HG03159 (cell line): ENCODE measurements at regions not wholly inside any gene's neighbourhood (a gene's known extent, or its start where the extent isn't known, plus 50 kb on each side); places are given as distances from the start of the nearest gene placed in this dataset.
"Not testable (repeated sequence)": the region's sequence is repeated elsewhere in the genome, so short reads cannot be mapped to it uniquely, and the experiment has no call there.

Source experiments
- ATAC-seq: cut with Tn5 transposase; IDR thresholded peaks from one replicate; pipeline ENCODE4 v1.9.1; 2021; ENCODE audit warnings: mild to moderate bottlenecking, moderate library complexity; ENCODE audit not compliant: unreplicated experiment

DNA sequence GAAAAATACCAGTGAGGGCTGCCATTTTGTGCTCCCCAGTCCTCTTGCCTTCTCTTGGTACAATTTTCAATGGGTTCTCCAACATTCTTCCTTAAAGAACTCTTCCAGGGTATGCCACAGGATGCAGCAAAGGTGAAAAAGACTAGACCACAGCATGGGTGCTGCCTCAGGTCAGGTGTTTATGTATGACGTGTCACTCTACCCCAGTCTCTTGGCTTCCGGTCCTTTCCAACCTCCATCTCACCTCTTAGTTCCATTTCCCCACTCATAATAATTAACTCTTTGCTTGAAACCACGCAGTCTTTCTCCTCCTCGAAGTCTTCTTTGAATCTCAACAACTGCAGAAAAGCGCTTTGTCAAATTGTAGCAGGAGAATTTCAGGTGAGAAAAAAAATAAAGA is 104.7 kb upstream of the TBC1D5 start:
- no peak for ATAC-seq

DNA sequence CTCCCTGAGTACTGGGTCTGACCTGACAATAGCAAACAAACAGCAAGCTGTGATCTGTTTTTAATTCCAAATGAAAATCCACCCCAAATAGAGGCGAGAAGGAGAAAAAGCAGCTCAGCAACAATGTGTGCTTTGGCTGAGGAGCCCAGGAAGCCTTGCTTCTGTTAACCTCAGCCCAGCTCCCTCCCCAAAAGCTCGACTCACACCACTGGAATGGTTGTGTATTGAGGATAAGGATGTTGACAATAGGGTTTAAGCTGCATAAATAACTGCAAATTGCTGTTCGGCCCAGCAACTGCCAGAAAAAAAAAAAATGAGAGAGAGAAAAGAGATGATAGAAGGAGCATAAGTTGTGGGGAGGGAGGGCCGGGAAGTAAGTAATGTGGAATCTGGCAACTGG is 104.0 kb upstream of the TBC1D5 start:
- no peak for ATAC-seq

DNA sequence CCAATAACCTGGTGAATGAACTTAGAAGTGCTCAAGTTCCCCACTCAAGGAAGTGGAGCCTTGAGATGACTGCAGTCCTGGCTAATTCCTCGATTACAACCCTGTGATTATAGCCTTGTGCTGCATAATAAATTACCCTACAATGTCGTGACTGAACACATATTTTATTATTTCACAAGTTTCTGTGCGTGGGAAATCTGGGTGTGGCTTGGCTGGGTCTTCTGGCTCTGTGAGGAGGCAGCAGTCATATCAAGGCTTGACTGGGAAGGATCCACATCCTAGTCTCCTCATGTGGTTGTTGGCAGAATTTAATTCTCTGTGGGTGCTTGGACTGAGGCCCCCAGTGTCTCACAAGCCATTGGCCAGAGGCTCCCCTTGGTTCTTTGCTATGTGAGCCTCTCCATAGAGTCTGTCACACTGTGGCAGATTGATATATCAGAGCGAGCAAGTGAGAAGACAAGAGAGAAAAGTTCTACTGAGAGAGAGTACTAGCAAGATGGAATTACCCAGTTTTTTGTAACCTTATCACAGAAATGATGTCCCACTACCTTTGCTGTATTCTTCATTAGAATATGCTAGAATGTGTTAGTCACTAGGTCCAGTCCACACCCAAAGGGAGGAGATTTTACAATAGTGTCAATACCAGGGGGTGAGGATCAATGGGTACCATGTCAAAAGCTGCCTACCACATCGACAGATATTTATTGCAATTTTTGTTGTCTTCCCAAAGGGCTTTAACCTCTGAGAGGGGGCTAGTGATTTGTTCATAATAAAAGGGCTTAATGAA is 102.8 kb upstream of the TBC1D5 start:
- ATAC-seq, result no peak

DNA sequence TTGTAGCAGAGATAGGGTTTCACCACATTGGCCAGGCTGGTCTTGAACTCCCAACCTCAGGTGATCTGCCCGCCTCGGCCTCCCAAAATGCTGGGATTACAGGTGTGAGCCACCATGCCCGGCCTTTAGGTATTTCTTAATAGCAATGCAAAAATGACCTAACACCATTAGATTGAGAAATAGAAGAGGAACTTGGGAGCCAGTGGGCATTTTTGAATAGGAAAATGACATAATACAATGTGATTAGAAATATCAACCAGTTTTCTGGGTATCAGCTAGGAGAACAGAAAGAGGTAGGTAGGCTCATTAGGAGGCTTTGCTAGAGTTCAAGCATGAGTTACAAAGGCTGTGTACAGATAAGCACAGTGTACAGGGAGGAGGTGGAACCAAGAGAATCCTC is 101.8 kb upstream of the TBC1D5 start:
- ATAC-seq, result no peak

DNA sequence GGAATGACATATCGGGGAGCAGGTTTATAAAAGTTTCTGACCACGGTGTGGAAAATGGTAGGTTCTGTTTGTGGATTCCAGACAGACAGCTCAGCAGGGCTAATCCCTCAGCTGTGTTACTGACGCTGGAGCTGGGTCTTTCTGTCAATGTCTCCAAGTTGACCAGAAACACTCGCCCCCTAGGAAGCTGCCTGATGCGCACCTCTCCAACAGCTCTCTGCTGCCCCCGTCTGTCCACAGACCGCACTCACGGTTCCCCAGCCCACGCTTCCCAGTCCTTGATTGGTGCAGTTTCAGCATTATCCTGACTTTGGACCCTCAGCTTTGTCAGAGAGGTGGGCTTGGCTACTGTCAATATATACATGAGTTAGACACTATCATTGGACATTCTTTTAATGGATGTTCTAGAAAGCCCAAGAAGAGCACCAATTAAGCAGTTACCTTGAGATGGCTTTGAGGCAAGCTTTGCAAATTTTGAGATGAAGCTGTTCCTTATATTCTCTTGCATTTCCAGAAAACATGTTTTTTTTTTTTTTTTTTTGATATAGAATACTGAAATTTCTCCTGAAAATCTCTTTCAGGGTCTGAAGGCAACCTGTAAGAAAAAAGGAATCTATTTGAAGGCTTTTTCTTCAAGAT is 98.9 kb upstream of the TBC1D5 start:
- peak; percentile 96 for ATAC-seq

DNA sequence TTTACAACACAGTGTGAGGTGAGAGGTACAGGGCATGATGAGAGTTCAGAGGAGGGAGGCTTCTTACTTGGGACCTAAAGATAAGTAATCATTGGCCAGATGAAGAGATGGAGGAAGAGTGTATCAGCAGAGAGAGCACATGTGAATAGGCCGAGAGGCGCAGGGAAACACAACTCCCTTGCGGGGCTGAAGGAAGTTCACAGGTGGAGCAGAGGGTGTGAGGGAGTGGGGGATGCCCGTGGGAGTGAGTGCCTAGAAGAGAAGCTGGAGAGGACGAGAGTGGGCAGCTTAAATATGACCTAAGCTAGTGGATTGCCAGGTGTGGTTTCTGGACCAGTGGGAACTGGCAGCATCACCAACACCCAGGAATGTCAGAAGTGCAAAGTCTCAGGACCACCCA is 98.2 kb upstream of the TBC1D5 start:
- peak; percentile 5 for ATAC-seq

DNA sequence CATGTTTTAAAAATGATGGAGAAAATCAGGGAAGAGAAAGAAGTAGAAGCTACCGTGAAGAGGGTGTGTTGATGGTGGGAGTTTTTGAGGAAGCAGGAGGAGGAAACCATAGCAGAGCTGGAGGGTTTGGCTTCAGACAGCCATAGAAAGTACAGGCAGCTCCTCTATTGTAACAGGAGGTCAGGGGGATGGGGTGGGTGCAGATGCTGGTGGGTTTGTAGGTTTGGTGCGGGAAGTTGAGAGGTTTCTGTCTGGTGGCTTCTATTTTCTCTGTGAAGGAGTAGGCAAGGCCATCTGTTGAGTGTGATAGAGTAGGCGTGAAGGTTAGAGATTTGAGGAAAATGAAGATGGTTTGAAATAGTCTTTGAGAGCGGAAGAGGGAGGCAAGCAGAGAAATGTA is 97.7 kb upstream of the TBC1D5 start:
- no peak for ATAC-seq

DNA sequence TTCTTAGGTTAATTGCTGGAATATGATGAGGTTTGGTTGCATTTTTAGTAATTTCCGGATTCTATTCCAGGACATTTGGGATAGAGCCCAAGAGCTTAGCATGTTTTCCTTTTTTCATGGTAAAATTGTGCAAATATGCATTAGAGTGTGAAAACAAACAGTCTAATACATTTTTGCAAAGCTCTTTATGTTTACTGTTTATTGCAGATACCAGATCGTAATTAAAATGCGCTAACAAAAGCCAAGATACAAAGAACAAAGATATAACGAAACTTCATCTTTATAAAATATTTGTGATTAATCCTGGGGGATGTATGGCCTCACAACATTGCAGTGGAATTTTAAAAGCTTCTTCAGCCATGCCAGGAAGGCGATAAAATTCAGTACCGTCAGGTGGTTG is 94.5 kb upstream of the TBC1D5 start:
- no peak for ATAC-seq

DNA sequence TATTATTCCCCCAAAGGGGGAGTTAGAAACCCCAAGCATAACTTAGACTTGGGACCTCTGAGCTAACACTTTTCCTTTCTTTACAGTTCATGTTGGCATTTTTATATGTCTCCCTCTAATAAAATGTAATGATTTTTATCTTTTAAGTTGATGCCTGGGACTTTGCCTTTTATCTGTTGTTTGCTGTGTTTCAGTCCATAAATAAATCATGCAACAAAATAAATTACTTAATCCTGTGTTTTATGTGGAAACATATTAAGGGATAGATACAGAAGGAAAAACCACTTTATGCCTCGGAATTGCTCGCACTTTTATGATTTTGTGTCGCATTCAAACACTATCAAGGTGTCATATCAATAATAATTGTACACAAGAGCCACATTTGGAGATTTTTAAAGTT is 93.7 kb upstream of the TBC1D5 start:
- no peak for ATAC-seq

DNA sequence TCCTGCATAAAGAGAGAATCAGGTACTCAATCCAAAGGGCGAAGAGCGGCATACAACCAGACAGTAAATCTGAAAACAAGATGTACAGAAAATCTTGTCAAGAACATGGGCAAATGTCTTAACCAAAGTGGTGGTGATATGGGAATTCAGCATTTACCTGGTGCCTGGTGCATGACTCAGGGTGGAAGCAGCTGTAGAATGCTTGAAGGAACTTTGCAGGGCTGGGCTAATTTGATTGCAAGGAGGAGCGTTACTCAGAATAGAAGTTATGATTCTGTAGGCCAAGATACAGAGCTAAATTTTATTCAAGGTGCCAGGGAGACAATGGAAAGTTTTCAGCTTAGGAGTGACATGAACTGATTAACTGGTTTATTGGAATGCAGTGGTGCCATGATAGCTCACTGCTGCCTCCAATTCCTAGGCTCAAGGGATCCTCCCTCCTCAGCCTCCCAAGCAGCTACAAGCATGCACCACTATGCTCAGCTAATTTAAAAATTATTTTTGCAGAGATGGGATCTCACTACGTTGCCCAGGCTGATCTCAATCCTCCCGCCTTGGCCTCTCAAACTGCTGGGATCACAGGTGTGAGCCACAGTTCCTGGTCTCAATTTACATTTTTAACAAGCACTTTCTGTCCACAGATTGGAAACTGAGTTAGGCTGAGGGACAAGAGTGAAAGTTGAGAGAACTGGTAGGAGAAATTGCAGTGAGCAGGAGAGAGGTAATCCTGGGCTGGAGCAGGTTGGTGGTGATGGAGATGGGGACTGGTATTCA is 91.5 kb upstream of the TBC1D5 start:
- no peak for ATAC-seq

DNA sequence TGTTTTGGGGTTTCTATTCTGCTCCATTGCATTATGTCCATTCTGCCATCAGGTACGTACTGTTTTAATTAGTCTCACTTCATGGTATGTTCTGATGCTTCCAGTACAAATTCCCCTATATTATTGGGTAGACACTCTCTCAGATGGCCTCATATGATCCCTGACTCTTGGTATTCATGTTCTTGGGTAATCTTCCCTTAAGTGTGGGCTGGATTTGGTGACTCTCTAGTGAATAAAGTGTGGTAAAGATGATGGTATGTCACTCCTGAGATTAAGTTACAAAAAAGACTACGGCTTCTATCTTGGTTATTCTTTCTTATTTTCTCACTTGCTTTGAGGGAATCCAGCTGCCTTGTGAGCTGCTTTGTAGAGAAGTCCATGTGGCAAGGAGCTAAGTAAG is 89.6 kb upstream of the TBC1D5 start:
- no peak for ATAC-seq

DNA sequence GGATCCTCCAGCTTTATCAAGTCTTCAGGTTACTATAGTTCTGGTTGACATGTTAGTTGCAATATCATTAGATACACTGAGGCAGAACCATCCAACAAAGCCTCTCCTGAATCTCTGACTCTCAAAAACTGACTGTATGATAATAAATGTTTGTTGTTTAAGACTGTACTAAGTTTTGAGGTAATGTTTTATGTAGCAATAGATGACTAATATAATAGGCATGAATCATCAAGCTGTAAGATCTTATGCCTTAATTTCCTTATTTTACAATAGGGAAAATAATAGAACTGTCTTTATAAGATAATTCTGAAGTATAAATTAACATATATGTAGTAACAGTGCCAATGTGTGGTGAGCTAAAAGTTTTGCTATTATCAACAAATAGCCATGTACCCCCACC is 88.9 kb upstream of the TBC1D5 start:
- no peak for ATAC-seq

DNA sequence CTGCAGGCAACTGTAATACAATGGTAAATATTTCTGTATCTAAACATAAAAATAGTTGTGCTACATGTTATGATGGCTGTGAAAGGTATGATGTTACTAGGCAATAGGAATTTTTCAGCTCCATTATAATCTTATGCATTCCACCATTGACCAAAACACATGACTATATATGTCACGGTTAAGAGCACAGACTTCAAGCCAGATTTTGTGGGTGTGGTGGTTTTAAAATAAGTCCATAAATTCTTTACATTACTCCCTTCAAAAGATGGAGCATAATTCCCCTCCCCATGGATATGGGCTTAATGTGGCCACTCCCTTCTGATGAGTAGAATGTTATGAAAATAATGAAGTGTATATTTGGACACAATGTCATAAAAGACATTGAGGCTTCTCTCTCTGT is 88.4 kb upstream of the TBC1D5 start:
- no peak for ATAC-seq

DNA sequence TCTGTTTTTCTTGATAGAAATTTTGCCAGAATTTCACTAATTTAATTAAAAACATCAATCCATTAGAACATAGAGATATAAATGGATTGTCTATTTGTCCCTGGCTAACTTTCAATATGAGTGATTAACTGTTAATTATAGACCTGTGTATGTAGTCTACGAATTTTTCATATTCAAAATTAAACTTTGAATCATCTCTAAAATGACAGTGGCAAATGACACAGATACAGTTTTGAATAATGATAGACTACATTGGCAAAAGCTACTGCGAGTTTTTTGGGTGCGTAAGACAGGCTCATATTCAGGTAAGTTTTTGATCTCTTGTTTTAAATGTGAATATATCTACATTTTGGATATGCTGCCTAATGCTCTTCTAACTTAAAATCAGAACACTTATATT is 86.0 kb upstream of the TBC1D5 start:
- ATAC-seq, result no peak

DNA sequence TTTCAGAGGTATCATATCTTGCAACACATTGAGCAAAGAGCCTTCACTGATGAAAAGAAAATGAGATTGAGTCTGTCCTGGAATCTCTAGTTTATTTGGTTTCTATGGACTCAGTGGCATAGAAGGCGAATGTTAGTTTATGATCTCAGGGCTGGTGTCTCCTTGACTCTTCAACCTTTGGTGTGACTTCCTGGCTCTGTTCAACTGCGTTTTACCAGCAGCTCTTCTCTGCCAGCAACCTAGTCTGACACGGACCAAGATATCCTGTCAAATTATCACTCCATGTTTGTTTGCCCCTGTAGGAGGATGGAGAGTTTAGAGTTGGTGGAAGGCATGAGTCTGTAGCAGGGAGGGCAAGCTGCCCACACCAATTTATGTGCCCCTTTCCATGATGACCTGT is 82.9 kb upstream of the TBC1D5 start:
- no peak for ATAC-seq

DNA sequence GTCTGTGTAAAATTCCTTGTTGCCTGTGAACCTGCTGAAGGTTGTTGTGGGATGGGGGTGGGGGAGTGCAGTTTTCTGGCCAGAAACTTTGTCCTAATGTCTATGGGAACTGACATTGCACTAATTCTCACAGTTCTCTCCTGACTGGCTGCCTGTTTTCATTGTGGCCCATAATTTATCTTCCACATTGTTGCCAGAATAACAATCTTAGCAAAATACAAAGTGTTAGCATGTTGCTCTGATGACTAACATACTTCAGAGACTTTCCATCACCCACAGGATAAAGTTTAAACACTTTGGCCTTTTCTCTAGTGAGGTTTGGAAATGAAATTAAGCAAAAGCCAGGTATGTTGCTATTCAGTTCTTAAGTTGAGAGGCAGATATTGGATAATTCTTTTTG is 81.4 kb upstream of the TBC1D5 start:
- no peak for ATAC-seq

DNA sequence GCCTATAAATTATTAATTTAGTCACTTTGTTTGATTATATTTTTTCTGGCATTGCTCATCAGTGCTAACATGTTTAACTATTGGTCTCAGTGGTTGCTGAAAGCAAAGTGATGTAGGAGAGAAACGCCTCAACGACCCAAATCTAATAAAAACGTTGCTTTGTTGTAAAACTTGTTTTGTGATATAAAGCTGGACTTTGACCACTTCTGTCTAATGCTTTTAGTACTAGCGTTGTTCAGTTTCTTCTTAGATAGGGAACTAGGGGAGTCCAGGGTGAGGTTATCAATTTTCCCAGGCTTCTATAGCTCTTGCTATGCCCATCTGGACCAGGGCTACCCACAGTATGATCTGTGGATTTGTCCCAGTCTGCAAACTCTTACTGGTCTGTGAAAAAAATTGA is 80.6 kb upstream of the TBC1D5 start:
- no peak for ATAC-seq

DNA sequence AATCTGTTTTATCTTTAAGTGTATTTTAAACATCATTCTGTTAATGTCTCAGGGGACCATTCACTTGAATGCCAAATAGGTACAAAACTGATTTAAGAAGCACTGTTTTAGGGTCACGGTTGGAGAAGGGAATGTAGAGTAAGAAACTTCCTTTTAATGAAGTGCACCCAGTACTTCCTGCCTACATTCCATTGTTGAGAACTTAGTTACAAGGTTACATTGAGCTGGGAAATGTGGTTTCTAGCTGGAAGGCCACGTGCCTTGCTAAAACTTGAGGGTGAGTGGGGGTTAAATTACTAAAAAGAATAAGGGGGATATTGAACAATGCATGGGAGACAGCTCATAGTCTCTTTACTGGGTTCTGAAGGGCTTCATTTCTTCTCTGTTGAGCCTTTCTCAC is 78.3 kb upstream of the TBC1D5 start:
- no peak for ATAC-seq

DNA sequence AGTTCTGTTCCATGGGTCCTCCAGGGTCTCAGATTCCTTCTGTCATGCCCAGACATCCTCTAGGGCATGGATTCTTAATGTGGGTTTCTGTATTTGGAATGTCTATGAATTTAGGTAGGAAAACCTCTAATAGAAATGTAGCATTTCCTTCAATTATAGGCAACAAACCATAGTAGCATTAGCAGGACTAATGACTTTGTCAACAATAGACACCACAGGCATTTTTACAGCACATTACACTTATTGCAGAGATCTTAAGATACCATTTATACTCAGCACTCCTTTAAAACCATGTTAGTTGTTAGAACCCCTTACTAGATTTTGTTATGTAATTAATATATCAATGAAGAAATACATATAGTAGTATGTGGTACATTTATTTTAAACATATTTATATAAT is 77.8 kb upstream of the TBC1D5 start:
- ATAC-seq, result no peak

DNA sequence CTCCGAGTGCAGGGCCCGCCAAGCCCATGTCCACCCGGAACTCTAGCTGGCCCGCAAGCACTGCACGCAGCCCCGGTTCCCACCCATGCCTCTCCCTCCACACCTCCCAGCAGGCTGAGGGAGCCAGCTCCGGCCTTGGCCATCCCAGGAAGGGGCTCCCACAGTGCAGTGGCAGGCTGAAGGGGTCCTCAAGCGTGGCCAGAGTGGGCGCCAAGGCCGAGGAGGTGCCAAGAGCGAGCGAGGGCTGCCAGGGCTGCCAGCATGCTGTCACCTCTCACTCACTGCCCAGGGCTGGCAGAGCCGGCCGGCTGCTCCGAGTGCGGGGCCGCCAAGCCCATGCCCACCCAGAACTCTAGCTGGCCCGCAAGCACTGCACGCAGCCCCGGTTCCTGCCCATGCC is 75.5 kb upstream of the TBC1D5 start:
- ATAC-seq, result not testable (repeated sequence)

DNA sequence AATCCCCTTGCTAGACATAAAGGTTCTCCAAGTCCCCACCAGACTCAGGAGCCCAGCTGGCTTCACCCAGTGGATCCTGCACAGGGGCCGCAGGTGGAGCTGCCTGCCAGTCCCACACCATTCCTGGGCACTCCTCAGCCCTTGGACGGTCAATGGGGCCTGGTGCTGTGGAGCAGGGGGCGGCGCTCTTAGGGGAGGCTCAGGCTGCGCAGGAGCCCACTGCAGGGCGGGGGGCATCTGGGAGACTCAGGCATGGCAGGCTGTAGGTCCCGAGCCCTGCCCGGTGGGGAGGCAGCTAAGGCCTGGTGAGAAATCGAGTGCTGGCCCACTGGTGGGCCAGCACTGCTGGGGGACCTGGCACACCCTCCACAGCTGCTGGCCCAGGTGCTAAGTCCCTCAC is 75.1 kb upstream of the TBC1D5 start:
- no peak for ATAC-seq

DNA sequence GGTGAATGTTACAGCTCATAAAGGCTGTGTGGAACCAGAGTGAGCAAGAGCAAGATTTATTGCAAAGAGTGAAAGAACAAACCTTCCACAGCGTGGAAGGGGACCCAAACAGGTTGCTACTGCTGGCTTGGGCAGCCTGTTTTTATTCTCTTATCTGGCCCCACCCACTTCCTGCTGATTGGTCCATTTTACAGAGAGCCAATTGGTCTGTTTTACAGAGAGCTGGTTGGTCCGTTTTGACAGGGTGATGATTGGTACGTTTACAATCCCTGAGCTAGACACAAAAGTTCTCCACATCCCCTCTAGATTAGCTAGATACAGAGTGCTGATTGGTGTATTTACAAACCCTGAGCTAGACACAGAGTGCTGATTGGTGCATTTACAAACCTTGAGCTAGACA is 74.4 kb upstream of the TBC1D5 start:
- not testable (repeated sequence) for ATAC-seq
